Stomach (tissue), 8 donors: ENCODE measurements at regions not wholly inside any gene's neighbourhood (a gene's known extent, or its start where the extent isn't known, plus 50 kb on each side); places are given as distances from the start of the nearest gene placed in this dataset.
"Not testable (repeated sequence)": the region's sequence is repeated elsewhere in the genome, so short reads cannot be mapped to it uniquely, and the experiment has no call there.

ENCODE experiments used
- DNase-seq, 2 donors: peaks; one replicate each; pipeline versions ENCODE4 v3.0.0 to v3.0.0-alpha.2; 2013 to 2019
- H3K27ac ChIP-seq, 5 donors: fragments of 200-600 bp in 4 of 5; sonication (generic) in 4 of 5; one replicate each; pipeline ENCODE4 v1.5.1; 2013 to 2019; ENCODE audit warnings: mild to moderate bottlenecking in 1 of 5, moderate library complexity in 1 of 5
- H3K27me3 ChIP-seq, 3 donors: fragments of 200-600 bp; sonication (generic); one replicate each; pipeline ENCODE4 v1.5.1; 2017 to 2019; ENCODE audit warnings: mixed run types in 1 of 3
- H3K36me3 ChIP-seq, 4 donors: fragments of 200-600 bp; sonication (generic); 1 replicate in 3 of 4; 2 replicates in 1 of 4; pipeline ENCODE4 v1.5.1; 2016 to 2019
- H3K4me1 ChIP-seq, 4 donors: fragments of 200-600 bp; sonication (generic); one replicate each; pipeline ENCODE4 v1.5.1; 2016 to 2019
- H3K4me3 ChIP-seq, 4 donors: fragments of 200-600 bp; sonication (generic) in 3 of 4; one replicate each; pipeline ENCODE4 v1.5.1; 2016 to 2019; ENCODE audit warnings: mild to moderate bottlenecking in 1 of 4
- H3K9me3 ChIP-seq, 4 donors: fragments of 200-600 bp; sonication (generic); one replicate each; pipeline ENCODE4 v1.5.1; 2016 to 2019
- EP300 ChIP-seq: sonication (generic); formaldehyde crosslinking; IDR thresholded peaks from one replicate; pipeline ENCODE4 v1.6.1; 2017; ENCODE audit warnings: antibody characterized with exemption
- POLR2A ChIP-seq, 4 donors: fragments of 450-650 bp; IDR thresholded peaks; one replicate each; pipeline ENCODE4 v1.6.1; 2016; ENCODE audit warnings: antibody characterized with exemption in 4 of 4, control low read depth in 2 of 4, mild to moderate bottlenecking in 1 of 4, moderate library complexity in 1 of 4
- POLR2AphosphoS5 ChIP-seq, 3 donors: sonication (generic); formaldehyde crosslinking; IDR thresholded peaks; one replicate each; pipeline ENCODE4 v1.6.1; 2016; ENCODE audit warnings: antibody characterized with exemption in 3 of 3
- WGBS, 5 donors: extraction: QIAGEN DNeasy Blood & Tissue Kit in 3 of 5; methylation state at CpG; one replicate each; pipeline versions ENCODE4 v1.1.5 to v1.1.7; 2013 to 2018; 5-methylcytosine and 5-hydroxymethylcytosine counted together
- intact Hi-C: fragments of 100-400 bp; cut with DNase I; formaldehyde crosslinking; loops from one replicate; pipeline ENCODE4 v1.15.1; 2023; ENCODE audit warnings: low total_unique reads
- TF ChIP-seq, protein P1 (sequence below), 7 experiments: fragments of 450-650 bp in 4 of 7; fragments of 200-600 bp in 3 of 7; sonication (generic) in 3 of 7; IDR thresholded peaks; one replicate each; pipeline ENCODE4 v1.5.1; 2016 to 2019; ENCODE audit warnings: antibody characterized with exemption in 7 of 7, control low read depth in 2 of 7, mild to moderate bottlenecking in 1 of 7
- donor health status: healthy with polysubstance abuse.
- donor health status: Bipolar disorder and iron deficiency.
- donor health status: healthy.

DNA sequence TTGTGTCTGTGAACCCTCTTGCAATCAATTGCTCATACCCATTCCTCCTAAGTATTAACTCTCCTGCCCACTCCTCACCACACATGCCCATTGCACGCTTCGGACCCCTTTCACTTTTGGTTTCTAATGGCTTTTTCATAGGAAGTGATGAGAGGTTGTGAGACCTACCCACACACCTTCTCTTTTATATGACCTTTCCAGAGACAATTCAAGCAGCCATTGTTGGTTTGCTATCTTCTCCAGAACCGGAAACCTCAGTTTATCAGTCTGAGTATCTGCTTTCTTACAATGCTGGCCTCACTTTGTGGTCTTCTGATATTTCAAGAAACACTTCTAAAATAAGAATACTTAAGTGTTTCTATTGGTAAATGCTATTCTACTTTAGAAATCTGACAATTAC lies 1550.8 kb upstream of the SLC10A2 start:
- Histone ChIP-seq H3K9me3 (no peaks in the 10 kb centered on the region), H3K4me3 (no peak overlapping the region), H3K36me3 (no peaks in the 10 kb centered on the region), H3K27ac (no peak overlapping the region), H3K4me1 (no peaks in the 10 kb centered on the region), H3K27me3 (no peaks in the 10 kb centered on the region)
- intact Hi-C loops, result no loop called here
- no peak for TF ChIP-seq POLR2A (IDR thresholded peaks at IDR 0.05)
- TF ChIP-seq POLR2AphosphoS5 (IDR thresholded peaks at IDR 0.05), result no peak
- TF ChIP-seq, protein P1, sequence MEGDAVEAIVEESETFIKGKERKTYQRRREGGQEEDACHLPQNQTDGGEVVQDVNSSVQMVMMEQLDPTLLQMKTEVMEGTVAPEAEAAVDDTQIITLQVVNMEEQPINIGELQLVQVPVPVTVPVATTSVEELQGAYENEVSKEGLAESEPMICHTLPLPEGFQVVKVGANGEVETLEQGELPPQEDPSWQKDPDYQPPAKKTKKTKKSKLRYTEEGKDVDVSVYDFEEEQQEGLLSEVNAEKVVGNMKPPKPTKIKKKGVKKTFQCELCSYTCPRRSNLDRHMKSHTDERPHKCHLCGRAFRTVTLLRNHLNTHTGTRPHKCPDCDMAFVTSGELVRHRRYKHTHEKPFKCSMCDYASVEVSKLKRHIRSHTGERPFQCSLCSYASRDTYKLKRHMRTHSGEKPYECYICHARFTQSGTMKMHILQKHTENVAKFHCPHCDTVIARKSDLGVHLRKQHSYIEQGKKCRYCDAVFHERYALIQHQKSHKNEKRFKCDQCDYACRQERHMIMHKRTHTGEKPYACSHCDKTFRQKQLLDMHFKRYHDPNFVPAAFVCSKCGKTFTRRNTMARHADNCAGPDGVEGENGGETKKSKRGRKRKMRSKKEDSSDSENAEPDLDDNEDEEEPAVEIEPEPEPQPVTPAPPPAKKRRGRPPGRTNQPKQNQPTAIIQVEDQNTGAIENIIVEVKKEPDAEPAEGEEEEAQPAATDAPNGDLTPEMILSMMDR (IDR thresholded peaks at IDR 0.05), result no peak
- TF ChIP-seq EP300, result no peak
- DNase-seq, result no peak
- WGBS, 5 donors, result 75 to 85% (median 81%) methylated on average over 3 of the region's 3 CpGs

DNA sequence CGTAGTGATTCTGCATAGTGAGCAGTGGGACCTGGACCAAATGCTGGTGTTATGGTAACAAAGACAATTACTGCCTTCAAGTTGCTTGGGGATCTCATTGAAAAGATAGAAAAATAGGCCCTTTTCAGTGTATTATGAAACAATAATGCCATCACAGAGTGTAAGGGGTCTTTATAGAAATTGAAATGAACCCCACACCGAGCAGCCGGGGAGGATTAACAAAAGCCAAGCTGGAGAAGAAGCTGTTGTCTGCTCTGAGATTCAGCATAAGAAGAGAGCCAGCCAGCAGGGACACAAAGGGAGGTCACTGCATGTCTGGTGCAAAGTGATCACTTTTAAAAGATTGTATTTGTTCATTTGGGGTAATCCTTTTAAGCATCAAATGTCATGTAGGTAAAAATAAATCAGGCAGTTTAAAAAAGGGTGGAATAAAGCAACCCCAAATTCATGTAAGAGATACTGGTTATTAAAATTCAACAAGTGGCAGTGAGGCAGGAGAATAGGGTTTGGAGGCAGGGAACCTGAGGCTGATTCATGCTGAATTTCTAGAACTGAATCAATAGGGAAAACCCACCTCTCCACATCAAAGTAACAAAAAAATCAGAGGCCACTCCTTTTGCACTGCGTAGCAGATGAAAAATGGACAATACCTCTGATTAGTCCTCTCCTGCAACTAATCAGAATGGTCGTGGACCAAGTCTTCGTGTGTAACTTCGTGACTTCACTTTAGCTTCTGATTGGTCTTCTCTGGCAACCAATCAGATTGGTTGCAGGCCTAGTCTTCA lies 1548.3 kb upstream of the SLC10A2 start:
- no peaks in the 10 kb centered on the region for H3K36me3 ChIP-seq
- H3K27me3 ChIP-seq, result no peaks in the 10 kb centered on the region
- intact Hi-C loops, result no loop called here
- H3K4me1 ChIP-seq, result no peaks in the 10 kb centered on the region
- no peak for DNase-seq
- 75 to 93% (median 82%) methylated on average over 7 of the region's 7 CpGs for whole genome bisulfite sequencing, 5 donors
- no peak overlapping the region for H3K4me3 ChIP-seq
- H3K9me3 ChIP-seq, result no peaks in the 10 kb centered on the region
- TF ChIP-seq, protein P1 (IDR thresholded peaks at IDR 0.05), result no peak
- TF ChIP-seq EP300 (no peak), POLR2A (IDR thresholded peaks at IDR 0.05) (no peak), POLR2AphosphoS5 (IDR thresholded peaks at IDR 0.05) (no peak)
- H3K27ac ChIP-seq, result no peak overlapping the region

DNA sequence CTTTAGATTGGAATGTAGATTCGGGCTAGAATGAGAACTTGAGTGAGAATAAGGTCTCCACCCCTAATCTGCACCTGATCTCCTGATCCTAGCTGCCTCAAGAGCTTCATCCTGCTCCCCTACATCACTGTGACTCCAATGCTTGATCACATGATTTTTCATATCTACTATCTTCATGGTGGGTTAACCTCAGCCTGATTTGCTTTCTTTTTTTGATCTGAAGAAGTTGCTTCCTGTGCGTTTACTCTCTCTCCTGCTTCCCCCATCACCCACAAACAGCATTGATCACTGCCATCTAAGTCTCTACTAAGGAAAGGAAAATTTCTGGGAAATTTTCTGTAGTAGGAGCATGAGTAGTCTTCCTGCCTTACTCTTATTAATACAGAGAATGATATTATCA lies 1542.1 kb upstream of the SLC10A2 start:
- no peaks in the 10 kb centered on the region for H3K4me1 ChIP-seq
- no peaks in the 10 kb centered on the region for H3K36me3 ChIP-seq
- H3K27ac ChIP-seq, result no peak overlapping the region
- intact Hi-C loops, result no loop called here
- DNase-seq, result no peak
- H3K9me3 ChIP-seq, result no peaks in the 10 kb centered on the region
- TF ChIP-seq POLR2A (IDR thresholded peaks at IDR 0.05), result no peak
- no peak for TF ChIP-seq EP300
- TF ChIP-seq, protein P1 (IDR thresholded peaks at IDR 0.05), result no peak
- no peak for TF ChIP-seq POLR2AphosphoS5 (IDR thresholded peaks at IDR 0.05)
- no peak overlapping the region for H3K4me3 ChIP-seq
- H3K27me3 ChIP-seq, result no peaks in the 10 kb centered on the region
- WGBS, 5 donors, result 56 to 78% (median 69%) methylated on average over 2 of the region's 2 CpGs

DNA sequence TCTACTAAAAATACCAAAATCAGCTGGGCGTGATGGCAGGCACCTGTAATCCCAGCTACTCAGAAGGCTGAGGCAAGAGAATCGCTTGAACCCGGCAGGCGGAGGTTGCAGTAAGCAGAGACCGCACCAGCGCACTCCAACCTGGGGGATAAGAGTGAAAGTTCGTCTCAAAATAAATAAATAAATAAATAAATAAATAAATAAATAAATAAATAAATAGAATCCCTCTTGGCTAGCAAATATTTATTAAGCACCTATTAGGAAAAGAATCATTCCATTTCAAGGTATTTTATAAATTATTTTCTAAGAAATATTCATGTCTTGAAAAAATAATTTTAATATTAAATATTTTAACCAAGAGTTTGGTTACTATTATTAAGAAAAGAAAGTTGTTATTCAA lies 1539.2 kb upstream of the SLC10A2 start:
- H3K36me3 ChIP-seq, H3K4me1 ChIP-seq, H3K27me3 ChIP-seq, H3K4me3 ChIP-seq, DNase-seq, H3K27ac ChIP-seq, H3K9me3 ChIP-seq, intact Hi-C loops: not testable (repeated sequence)
- WGBS, 5 donors, result 94 to 98% (median 95%) methylated on average over 7 of the region's 7 CpGs

DNA sequence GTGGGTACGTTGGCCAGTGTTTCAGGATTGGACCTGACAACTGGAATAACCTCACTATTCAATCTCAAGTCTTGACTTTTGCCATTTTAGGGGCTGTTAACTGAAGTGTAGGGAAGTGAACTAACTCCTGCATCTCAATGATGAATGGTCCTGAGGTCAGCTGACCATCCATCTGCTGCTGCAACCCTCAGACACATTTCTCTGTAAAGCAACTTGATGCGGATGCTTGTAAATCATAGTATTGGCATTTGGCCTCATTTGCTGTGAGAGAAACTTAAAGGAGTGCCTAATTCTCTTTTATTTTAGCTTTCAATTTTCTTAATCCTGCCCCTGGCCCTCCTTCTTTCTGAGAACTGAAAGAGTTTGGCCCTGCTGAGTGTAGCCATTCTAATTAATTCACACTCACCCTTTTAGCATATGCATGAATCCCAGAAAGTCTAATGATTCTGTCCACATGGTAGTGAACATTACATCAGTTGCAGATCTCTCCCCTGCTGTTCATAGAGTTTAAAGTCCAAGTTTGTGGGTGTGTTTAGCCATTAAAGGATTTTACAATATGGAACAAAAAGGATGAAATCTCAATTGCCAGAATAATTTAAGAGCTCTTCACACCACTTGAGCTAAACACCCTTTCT lies 1531.4 kb upstream of the SLC10A2 start:
- DNase-seq, result peak in 1 of 2 donors; percentile 23

More for the DNA sequence above, 1531.4 kb upstream of the SLC10A2 start:
- H3K27ac ChIP-seq, result no peak overlapping the region
- no peaks in the 10 kb centered on the region for H3K4me1 ChIP-seq
- 84 to 88% (median 84%) methylated on average over 2 of the region's 2 CpGs for WGBS, 5 donors
- no peaks in the 10 kb centered on the region for H3K9me3 ChIP-seq
- TF ChIP-seq POLR2AphosphoS5 (IDR thresholded peaks at IDR 0.05) (no peak), POLR2A (IDR thresholded peaks at IDR 0.05) (no peak), EP300 (no peak)
- TF ChIP-seq, protein P1 (IDR thresholded peaks at IDR 0.05), result no peak
- no peaks in the 10 kb centered on the region for H3K27me3 ChIP-seq
- no peaks in the 10 kb centered on the region for H3K36me3 ChIP-seq
- intact Hi-C loops, result no loop called here
- H3K4me3 ChIP-seq, result no peak overlapping the region
